RPMI7951 (cell line): ENCODE measurements at regions not wholly inside any gene's neighbourhood (a gene's known extent, or its start where the extent isn't known, plus 50 kb on each side); places are given as distances from the start of the nearest gene placed in this dataset.
A peak's percentile ranks its signal among the peaks of the same experiment; 100 is the strongest.
"Not testable (repeated sequence)": the region's sequence is repeated elsewhere in the genome, so short reads cannot be mapped to it uniquely, and the experiment has no call there.

Source experiments
- DNase-seq: peaks from one replicate; pipeline ENCODE4 v3.0.0-alpha.2; 2012; ENCODE audit warnings: low read depth

DNA sequence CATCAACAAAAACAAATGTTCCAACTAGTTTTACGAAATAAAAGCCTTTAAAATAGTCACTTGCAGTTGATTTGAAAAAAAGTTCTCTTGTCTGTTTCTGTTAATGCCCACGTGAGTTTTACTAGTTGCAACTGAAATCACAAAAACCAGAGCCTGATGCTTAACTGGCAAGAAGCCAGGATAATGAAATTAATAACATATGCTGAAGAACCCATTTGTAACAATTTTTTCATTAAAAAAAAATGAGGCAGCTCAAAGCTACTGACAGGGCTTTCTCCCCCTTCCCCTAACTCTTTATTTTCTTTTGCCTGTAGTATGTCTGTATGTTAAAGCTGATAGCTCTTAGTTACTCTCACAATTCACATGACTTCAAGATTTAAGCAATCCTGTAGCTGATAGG, 132.7 kb upstream of the EYA4 start:
- no peak for DNase-seq

DNA sequence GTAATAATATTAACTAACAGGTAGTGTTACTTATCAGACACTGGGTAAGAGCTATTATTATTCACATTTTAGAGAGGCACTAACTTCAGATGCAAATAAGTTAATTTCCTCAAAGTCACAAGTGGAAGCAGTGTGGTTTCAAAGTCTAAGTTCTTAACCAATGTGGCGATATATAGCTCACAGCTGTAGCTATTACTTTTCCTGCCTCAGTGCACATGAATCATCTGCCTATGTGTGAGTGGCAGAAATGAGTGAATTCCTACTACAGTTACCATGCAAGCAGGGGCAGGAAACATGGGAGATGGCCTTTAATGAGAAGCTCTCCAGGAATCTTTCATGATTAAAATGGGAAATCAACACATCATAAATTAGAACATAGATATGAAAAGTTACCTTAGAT, 126.2 kb upstream of the EYA4 start:
- no peak for DNase-seq

DNA sequence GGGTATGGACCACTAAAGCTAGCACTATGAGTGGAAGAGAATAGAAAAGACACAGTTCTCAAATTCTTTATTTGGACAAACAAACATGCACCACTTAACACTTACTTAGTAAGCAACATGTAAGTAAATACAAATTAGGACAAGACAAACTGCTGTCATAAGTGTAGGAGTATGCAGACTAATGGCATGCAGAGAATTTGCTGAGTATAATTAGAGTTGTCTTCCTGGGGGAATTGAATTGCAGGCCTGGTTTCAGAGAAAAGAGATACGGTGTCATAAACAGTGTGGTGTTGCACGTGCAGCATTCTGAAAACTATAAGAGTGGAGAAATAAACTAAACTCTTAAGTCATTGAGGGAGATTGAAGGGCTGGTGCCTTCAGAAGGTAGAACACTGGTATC, 125.2 kb upstream of the EYA4 start:
- DNase-seq = no peak

DNA sequence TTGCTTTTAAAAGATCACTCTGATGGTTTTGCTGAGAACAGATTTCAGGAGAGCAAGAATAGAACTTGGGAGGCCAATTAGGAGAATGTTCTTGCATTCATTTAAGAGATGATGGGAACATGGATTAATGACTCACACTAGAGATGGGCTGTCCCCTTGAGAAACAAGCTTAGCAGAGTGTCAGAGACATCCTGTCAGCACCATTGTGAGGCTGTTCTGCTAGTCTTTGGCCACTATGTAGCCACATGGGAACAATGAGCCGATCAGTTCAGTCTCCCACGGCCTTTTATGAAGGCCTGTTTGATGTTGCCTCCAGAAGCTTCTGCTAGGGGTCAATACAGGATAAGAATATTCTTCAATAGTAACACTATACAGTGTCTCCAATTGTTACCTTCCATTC, 113.0 kb upstream of the EYA4 start:
- no peak for DNase-seq

DNA sequence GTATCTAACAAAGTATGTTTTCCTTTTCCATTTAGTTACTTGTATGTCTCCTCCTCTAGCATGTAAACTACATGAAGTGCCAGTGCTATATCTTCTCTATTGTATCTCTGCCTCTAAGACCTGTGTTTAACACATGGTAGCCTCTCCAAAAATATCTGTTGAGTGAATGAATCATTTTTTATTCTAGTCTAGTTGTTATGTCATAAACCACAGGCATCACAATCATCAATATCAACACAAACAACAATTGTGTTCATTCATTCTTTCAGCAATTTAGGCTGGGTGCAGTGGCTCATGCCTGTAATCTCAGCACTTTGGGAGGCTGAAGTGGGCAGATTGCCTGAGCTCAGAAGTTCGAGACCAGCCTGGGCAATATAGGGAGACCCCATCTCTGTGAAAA, 111.6 kb upstream of the EYA4 start:
- DNase-seq = no peak

DNA sequence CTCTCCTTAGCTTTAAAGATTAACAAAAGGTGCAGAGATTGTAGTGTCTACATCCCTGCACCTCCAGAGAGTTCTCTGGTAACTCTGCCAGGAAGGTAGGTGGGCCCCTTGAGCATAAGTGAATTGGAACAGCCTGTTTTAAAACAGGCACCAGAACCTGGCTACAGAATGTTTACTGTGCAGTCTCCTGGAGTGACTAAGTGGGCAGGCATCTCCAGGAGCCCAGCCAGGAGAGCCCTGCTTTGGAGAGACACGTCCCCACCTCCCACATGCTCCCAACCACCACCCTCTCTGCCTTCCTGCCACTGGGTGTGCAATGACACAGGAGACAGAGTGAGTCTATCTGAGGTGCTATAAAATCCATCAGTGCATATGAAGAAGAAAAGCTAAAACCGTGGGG, 110.3 kb upstream of the EYA4 start:
- no peak for DNase-seq

DNA sequence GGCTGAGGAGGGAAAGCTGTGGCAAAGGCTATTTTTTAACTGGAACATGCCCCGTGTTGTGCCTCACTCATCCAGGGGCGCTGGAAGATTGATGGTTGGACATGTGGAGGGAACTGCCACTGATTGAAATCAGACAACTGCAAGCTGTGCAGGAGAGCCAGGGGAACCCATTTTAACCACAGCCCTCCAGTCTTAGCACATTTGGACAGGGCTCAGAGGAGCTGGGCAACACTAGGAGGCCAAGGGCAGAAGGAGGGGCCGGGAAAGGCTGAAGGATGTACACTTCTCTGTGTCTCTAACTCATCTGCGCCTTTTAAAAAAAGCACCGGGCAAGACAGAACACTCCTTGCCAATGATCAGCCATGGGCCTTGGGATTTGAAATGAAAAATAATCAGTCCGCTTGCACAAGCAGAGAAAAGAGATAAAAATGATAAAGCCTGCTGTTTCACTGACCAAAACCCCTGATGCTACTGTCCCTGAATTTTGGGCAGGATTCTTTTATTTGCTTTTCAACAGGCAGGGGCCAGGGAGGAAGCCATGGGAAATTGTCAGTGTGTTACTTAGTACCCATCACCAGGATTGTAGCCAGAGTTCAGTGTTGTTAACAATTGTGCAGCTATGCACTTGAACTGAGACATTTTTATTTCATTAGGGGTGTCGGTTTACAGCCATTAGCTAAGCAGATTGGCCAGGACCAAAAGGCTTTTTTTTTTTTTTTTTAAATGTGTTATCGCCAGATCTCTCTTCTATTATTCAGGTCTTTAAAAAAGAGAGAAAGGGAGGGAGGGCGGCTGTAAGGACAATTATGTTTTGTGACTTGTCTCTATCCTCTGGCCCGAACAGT, 109.3 kb upstream of the EYA4 start:
- no peak for DNase-seq

DNA sequence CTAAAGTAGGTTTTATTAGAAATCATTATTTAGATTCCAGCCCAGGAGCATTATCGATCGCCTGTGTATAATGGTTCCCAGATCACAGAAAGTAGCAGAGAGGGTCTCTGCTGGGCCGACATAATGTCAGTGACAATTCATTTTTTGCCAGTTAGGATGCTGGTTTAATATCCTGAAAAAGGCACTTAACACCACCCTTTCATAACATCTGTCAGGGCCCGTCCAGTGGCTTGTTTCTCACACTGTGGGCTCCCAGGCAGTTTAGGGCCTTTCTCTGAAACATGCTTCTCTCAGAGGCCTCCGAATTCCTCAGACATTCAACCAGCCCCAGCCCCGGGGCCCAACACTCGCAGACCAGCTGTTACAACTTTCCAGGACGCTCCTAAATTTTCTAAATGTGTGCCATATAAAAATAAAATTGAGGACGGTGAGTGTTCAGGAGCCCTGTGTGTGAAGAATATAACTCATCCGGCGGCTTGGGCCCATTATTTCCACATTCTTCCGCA, 108.6 kb upstream of the EYA4 start:
- no peak for DNase-seq

DNA sequence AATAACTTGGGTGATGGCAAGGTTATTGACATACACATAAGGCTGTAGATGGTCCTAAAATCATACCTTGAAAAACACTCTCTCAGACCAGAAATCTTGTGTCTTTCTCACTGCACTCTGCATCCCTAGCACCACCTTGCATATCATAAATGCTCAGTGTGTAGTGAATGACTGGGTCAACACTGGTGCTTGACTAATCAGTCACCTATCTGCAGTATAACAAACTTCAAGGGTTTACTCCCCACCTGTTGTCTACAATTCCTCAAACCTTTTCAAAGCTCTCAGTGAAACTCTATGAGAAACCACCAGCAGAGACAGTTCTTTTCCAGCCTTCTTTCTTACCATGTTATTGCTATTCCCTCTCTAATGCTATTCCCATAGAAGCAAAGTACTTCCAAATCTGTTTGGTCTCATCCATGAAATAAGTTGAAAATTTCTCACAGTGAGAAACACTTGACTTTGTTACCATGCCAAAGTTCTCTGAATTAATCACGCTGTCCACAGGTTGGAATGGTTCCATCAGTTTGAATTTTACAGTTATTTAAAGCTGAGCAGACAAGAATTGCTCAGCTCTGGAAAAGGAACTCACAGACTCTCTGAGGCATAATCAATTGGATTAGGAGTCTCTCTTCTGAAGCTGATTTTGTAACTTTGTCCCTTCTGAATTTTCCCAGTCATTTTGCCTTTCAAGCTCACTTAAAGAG, 104.8 kb upstream of the EYA4 start:
- DNase-seq = no peak

DNA sequence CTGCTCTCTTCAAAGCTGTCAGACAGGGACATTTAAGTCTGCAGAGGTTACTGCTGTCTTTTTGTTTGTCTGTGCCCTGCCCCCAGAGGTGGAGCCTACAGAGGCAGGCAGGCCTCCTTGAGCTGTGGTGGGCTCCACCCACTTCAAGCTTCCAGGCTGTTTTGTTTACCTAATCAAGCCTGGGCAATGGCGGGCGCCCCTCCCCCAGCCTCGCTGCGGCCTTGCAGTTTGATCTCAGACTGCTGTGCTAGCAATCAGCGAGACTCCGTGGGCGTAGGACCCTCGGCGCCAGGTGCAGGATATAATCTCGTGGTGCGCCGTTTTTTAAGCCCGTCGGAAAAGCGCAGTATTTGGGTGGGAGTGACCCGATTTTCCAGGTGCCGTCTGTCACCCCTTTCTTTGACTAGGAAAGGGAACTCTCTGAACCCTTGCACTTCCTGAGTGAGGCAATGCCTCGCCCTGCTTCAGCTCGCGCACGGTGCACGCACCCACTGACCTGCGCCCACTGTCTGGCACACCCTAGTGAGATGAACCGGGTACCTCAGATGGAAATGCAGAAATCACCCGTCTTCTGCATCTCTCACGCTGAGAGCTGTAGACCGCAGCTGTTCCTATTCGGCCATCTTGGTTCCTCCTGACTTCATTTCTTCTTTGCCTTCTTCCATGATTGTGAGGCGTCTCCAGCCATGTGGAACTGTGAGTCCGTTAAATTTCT, 93.5 kb upstream of the EYA4 start:
- DNase-seq = not testable (repeated sequence)

DNA sequence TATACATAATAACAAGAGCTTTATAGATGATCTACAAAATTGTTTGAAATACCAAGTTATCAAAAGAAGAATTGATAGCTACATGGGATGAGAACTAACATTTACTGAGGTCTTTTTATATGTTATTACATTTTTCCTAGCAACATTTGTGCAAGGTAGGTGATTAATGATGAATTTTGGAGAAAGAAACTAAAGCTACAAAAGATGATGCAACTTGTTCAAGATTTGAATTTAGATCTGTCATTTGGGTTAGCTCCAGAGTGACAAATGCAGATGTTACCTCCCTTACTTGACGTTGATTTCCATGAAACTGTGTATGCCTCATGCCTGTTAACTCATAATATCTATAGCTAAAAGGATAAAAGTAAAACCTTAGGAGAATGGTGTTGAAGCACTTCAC, 84.5 kb upstream of the EYA4 start:
- no peak for DNase-seq

DNA sequence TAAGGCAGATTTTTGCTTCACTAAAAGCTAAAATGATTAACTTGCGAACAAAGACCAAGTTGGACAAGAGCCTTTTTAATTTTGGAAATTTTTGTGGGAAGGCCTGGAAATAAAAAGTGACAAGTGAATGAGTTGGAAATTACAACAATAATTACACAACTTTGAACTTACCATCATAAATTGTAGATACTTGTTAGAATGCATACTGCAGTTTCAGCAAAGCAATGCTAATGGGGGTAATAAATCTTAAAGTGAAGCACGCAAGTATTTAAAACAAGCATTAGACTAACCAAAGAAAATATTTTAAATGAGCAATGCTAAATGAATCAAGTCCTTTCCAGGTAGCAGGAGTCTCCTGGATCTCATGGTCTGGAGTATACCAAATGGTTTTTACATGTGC, 83.2 kb upstream of the EYA4 start:
- DNase-seq = no peak

DNA sequence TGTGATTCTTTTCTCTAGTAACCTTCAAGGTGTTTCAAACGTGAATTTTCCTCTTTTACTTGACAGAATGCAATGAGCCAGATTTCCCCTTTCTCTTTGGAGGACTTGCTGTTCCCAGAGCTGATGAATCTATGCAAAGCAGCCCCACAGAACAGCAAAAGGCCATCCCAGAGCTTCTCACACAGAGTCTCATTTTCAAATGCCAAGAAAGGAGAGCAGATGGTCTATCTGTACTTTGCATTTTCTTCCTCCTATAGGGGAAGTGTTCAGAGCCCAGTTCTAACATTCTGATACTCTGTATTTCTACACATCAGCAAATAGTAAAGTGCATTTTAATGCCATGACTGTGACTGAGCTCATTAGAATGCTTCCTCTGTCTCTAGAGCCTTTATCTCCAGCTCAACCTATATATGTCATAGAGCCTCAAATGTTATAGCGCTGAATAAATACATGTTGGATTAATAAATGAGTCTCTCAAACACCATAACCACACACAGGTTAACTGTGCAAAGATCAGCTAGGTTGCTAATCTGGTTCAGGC, 81.8 kb upstream of the EYA4 start:
- no peak for DNase-seq

DNA sequence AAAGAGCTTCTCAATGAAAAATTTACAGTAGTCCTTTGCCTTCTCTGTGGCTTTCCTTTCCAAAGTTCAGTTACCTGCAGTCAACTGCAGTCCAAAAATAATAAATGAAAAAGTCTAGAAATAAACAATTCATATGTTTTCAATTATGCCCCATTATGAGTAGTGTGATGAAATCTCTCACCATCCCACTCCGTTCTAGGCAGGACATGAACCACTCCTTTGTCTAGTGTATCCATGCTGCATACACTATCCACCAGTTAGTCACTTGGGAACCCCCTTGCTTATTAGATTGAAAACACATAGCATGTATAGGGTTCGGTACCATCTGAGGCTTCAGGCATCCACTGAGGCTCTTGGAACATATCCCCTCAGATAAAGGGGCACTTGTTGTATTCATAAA, 80.6 kb upstream of the EYA4 start:
- peak; percentile 1 for DNase-seq

DNA sequence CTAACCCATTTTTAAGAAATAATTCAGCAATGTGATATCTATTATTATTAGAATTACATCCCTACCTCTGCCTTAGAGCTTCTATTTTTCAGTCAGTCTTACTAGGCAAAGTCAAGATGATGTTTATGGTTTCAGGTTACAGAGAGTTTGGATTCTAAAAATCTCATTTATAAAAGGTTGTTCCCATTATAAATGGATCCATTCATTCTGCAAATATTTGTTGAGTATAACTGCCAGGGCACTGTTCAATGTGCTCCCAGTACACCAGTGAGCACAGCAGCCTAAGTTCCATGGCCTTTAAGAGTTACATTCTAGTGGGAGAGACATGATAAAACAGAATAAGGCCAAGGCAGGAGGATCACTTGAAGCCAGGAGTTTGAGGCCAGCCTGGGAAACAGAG, 75.9 kb upstream of the EYA4 start:
- DNase-seq = no peak

DNA sequence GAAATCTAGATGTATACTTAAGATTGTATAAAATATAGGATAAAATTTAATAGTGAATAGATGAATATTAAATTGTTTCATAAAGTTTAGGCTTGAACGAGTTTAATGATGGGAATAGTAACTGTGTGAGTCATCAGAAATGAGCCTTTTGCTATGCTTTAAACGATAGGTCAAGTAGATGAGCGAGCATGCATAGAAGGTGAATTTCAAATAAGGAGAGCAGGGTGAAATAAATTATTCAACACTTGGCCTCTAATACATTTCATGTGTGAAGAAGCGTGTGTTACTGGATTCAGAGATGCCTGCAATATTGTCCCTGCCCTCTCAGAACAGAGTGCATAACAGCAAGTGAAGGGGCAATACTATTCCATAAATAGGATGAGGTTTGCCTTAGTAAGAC, 74.4 kb upstream of the EYA4 start:
- no peak for DNase-seq

DNA sequence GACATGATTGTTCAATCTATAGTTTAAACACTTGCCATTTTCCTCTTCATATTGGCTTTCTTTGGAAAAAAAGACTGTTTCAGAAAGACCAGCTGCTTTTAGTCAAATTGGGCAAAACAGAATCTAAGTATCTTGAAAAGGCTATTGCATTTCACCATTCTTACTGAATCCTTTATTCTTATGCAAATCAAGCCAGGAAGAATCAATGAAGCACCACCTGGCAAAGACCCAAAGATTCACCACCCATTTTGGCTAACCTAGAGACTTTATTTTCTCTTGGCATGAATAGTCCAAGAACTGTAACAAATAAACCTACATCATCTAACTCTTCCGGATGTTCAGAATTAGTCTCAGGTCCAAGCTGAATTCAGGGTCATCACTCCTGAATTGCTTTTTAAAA, 71.3 kb upstream of the EYA4 start:
- DNase-seq = no peak

DNA sequence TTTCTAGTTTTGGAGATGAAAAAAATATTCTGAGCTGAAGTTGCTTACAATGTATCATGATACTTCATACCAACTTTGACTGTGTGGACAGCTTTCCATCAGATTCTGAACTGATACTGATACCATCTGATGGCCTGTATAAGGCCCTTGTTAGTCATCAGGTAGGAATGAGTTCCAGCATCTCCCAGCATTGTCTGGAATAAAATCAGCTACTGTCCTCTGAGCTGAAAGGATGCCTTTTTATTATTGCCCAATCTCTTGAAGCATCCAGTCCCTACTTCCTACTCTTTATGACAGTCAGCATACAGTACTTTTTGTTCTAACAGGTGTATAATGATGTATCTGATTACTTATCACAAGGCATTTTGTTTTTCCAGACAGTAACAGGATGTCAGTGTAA, 70.6 kb upstream of the EYA4 start:
- peak; percentile 1 for DNase-seq

DNA sequence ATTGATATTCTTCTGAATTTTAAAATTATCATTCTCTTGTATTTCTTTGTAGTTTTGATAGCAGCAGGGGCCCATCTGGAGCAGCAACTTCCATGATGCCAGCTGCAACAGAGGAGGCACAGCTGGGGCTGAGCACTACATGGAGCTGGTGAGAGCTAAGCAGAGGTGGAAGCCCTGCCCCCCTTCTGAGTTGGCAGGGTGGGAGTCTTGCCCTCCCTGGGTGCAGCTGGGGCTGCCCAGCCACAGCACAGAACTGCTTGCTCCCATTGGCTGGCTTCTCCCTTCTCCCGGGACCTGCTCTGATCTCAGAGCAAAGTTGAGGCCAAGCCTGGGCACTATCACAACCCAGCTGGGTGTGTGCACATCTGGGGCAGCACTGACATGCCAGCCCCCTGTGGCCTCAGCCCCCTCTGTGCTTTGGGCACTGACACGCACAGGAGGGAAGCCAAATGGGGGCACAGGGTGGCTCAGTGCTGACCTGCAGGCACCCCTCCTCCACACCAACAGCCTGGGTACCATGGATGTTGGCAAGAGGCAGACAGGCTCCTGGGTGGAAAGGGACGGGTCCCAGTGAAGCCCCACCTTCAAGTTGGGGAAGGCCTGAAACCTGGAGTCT, 69.1 kb upstream of the EYA4 start:
- no peak for DNase-seq

DNA sequence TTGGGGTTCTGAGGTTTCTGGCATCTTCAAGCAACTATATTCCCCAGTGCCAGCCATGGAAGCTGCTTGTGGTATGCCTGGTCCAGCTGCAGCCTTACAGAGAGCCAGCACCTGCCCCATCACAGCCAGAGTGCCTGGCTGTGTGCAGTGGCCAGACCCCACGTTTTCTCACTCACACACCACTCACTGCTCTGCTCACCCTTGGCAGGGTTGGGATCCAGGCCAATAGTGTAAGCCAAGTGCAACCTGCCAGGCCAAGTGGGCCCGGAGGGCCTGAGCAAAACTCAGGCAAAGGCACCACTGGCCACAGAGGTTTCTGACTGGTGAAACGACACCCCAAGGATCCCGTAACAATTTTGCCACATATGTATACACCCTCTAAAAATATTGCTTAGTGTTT, 67.9 kb upstream of the EYA4 start:
- DNase-seq = no peak

DNA sequence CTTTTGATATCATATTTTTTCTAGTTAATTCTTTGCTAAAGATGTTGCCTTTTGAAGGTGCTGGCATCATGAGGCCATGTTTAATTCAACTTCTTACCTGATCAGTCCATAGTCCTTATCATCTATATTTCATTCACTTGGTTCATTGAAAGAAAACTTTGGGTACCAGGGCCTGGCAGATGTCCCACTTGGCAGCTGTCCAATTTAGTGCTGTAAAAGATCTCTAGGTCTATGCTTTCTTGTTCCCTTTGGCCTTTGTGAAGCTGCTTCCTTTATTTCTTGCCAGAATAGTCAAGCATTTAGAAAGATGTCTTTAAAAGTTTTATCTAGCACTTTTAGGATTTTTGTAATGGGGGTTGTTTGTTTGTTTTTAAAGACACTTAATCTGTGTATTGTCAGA, 61.7 kb upstream of the EYA4 start:
- DNase-seq = no peak

DNA sequence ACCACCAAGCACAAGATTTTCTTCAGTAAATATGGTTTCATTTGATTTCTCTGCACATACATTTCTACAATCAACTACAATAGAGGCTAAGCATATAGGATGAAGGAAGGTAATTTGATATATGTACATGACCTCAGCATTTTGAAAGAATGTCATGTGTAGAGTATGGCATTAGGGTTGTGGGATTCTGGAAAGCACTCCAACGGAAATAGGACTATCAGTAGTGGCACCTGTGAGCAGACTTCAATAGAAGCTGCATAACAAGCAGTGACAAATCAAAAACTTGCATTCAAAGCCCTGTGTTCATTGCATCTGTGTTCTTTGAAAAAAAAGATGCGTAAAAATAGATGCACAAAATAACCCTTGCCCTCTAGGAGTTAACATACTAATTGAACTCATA, 57.5 kb upstream of the EYA4 start:
- DNase-seq = no peak
